D341Med (cell line): ENCODE measurements at regions not wholly inside any gene's neighbourhood (a gene's known extent, or its start where the extent isn't known, plus 50 kb on each side); places are given as distances from the start of the nearest gene placed in this dataset.
A peak's percentile ranks its signal among the peaks of the same experiment; 100 is the strongest.
"Not testable (repeated sequence)": the region's sequence is repeated elsewhere in the genome, so short reads cannot be mapped to it uniquely, and the experiment has no call there.

Experiments
- DNase-seq: peaks from one replicate; pipeline ENCODE4 v3.0.0; 2012; ENCODE audit warnings: low spot score

DNA sequence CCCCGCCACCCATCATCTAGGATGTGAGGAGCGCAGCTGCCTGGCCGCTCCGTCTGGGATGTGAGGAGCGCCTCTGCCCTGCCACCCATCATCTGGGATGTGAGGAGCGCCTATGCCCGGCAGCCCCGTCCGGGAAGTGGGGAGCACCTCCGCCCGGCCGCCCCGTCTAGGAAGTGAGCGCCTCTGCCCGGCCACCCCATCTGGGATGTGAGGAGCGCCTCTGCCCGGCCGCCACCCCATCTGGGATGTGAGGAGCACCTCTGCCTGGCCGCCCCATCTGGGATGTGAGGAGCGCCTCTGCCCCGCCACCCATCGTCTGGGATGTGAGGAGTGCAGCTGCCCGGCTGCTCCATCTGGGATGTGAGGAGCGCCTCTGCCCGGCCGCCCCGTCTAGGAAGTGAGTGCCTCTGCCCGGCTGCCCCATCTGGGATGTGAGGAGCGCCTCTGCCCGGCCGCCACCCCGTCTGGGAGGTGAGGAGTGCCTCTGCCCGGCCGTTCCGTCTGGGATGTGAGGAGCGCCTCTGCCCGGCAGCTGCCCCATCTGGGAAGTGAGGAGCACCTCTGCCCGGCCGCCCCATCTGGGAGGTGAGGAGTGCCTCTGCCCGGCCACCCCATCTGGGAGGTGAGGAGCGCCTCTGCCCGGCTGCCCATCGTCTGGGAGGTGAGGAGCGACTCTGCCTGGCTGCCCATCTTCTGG is 1086.5 kb downstream of the TYW1 start:
- DNase-seq, result not testable (repeated sequence)

DNA sequence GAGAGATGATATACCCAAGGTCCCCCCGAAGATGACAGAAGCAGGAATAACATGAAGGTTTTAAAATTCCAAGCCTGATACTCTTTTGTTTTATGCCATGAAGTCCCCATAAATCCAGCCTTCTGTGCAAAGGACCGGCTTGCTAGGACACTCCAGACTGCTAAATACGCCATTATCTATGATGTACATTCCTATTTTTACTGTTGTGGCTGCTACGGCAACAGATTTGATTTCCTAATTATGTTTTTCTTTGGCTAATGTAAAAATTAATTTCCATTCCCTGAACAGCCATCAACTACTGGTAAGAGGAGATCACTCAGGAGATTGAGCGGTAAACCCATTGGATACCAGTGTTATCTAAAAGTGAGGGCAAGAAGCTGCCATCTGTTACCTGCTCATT is 1090.8 kb downstream of the TYW1 start:
- DNase-seq, result no peak

- no peak for DNase-seq
Measured at GRCh38 chr7:68088879-68089278, 1092.2 kb downstream of the TYW1 start.

GRCh38 chr7:68090256-68090655 is 1093.6 kb downstream of the TYW1 start:
- DNase-seq, result not testable (repeated sequence)

GRCh38 chr7:68103319-68103718 is 1106.7 kb downstream of the TYW1 start:
- DNase-seq, result no peak

GRCh38 chr7:68107261-68107660 is 1110.6 kb downstream of the TYW1 start:
- no peak for DNase-seq

- no peak for DNase-seq
Measured at GRCh38 chr7:68107968-68108367, 1111.3 kb downstream of the TYW1 start.

DNA sequence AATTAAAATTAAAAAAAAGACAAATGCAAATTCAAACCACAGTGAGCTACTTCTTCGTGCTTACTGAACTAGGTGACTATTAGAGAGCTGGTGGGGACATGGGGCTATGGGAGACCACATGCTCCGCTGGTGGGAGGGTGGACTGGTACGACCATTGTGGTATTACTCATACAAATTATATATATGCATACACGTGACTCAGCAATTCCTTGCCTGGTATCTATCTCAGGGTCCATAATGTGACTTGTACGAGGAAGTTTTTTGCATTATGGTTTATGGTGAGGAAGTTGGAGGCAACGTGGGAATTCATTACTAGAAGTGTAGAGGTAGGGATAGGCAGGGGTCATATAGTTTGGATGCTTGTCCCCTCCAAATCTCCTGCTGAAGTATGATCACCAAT is 1112.7 kb downstream of the TYW1 start:
- no peak for DNase-seq

DNA sequence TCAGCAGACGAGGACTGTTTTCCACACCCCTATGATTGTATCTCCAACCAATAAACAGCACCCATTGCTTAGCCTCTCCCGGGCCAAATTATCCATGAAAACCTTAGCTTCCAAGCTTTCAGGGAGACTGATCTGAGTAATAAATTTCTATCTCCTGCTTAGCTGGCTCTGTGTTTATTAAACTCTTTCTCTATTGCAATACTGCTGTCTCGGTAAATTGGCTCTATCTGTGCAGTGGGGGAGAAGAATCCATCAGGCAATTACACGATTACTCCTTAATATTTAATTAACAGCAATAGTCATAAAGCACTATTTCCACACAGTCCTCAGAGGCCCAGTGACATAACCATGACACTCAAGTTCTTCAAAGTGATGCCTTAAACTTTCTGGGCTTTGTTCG is 1122.8 kb downstream of the TYW1 start:
- DNase-seq, result no peak

DNA sequence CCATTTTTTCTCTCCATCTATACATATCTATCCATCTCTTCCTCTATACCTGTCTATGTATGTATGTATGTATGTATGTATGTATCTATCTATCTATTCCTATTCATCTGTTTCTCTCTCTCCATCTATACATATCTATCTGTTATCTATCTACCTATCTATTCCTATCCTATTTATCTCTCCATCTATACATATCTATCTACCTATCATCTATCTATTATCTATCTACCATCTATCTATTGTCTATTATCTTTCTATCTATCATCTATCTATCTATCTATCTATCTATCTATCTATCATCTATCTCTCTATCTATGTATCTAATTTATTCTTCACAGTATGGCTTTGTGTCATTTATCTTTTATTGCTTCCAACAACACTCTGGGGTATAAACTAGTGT is 1124.4 kb downstream of the TYW1 start:
- no peak for DNase-seq

DNA sequence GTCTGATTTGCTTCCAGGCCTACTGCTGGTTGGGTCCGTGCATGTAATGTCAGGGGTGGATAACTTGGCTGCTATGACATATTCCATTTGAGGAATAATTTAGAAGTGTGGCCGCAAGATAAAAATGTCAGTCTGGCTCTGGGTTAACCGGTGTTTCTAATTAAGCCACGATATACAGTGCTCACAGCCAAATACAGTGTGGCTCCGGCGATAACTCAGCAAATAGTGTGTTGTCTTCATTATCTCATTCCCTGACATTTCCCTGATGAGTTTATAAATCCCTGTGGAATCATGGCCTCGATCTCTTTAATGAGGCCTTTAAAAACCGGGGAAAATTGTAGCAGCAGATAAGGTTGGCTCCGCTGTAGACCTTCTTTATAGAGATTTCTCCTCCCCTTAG is 1125.0 kb downstream of the TYW1 start:
- no peak for DNase-seq

- no peak for DNase-seq
Measured at GRCh38 chr7:68122801-68123200, 1126.2 kb downstream of the TYW1 start.

DNA sequence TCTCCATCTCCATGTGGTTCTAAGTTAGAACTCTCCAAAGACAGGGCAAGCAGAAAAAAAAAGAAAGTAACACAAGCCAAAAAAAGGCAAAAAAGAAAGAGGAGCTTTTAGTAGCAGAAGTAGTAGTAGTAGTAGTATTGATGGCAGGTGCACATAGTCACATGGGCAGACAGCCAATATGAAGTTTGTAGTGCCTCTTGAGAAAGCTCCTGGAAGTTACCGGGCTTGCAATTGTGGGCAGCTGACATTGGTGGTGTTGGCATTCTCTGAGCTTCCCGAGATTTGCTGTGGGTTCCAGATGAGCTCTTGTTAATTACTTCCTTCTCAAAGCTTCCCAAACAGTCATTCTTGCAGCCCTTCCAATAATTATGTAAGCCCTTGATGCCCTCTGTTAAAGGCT is 1128.5 kb downstream of the TYW1 start:
- DNase-seq, result no peak

- DNase-seq, result no peak
Measured at GRCh38 chr7:68133045-68133444, 1136.4 kb downstream of the TYW1 start.

DNA sequence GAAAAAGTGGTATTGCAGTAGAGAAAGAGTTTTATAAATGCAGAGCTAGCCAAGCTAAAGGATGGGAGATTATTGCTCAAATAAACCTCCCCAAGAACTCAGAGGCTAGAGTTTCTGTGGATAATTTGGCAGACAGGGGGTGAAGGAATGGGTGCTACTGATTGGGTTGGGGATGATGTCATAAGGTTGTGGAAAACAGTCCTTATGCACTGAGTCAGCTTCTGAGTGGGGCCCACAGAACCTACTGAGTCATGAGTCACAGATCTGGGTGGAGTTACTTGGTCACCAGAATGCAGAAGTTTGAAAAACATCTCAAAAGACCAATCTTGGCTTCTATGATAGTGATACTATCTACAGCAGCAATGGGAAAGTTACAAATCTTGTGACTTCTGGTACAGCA is 1146.7 kb downstream of the TYW1 start:
- DNase-seq, result no peak

DNA sequence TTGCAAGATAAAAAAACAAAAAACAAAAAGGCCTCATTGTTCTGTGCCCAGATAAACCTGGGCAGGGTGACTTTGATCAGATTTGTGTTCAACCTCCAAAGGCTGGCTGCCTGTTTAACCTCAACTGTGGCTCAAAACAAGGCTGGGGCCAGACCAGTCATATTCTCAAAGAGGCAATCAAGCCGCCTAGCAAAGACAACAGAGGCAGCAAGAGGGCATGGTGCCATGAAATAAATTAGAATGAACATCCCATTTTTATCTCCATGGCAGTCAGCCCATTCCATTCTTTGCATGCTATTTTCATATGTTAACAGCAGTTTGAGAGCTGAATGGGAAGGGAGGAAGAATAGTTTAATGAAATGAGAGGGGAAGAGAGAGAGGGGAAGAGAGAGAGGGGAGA is 1150.3 kb downstream of the TYW1 start:
- no peak for DNase-seq

DNA sequence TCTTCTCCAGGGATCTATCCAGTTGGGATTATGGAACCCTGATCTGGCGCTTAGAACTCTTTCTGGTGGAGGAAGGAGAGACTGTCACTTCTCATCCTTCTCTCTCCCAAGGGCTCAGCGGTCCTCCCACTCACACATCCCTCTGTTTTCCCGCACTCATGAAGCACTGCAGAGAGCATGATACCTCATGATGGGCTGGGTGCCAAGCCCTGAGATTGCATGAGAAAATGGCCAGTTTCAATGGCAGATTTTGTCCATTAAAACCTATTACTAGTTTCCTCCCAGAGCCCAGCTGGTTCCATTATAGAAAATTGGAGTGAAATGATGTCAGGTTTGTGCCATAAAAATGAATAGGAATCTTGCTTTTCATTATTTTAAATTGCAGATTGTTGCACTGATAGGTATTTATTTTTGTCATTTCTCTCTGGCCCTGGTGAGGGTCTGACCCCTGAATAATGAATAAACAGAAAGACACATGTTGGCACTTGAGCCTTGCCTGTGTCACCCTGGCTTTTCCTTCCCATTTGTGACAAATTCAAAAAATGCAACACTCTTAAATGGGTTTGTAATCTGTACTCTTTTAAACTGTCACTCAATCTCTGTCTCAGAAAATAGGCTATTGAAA is 1151.1 kb downstream of the TYW1 start:
- no peak for DNase-seq

DNA sequence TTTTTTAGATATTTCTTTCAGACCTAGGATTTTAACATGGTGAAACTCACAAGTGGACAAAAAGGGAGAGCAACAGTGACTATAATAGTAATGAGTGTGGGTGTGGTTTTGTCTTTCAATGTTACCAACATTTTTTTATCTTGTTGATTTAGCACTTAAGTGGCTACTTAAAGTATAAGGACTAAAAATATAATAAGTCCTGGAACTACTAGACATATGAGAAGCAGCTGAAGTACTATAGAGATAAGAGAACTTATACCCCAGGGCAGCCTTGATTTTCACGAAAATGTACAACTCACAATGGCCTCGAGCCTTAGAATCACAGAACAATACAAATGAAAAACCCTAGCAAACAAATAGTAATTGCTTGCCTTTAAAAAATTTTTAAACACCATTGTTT is 1151.8 kb downstream of the TYW1 start:
- DNase-seq, result no peak

GRCh38 chr7:68152205-68152604 is 1155.6 kb downstream of the TYW1 start:
- DNase-seq, result no peak

DNA sequence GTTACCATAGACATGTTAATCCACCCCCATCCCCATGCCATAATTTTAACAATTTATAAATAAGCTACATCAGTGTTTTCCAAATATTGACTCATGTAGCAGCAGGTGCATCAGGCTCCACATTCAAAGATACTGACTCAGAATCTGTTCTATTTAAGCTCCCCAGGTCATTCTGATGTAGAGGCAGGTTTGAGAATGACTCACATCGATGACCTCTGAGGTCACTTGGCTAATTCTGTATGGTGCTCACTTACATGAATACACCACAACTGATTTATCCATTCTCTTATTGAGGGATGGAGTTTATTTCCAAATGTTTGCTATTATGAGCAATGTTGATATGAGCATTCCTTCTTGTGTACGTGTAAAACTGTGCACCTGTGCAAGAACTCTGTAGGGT is 1159.0 kb downstream of the TYW1 start:
- no peak for DNase-seq

- no peak for DNase-seq
Measured at GRCh38 chr7:68158686-68159295, 1162.2 kb downstream of the TYW1 start.

DNA sequence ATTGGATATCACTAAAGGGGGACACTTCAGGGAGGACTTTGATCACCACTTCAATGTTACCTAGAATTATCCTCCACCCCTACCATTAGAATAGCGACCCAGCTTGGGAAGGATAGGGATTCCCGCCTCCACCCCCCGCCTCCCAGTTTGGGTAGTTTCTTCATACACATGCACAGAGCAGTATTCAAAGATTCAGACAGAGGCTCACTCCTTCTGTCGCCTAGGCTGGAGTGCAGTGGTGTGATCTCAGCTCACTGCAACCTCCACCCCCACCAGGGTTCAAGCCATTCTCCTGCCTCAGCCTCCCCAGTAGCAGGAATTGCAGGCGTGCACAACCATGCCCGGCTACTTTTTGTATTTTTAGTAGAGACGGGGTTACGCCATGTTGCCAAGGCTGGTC is 1166.1 kb downstream of the TYW1 start:
- no peak for DNase-seq

DNA sequence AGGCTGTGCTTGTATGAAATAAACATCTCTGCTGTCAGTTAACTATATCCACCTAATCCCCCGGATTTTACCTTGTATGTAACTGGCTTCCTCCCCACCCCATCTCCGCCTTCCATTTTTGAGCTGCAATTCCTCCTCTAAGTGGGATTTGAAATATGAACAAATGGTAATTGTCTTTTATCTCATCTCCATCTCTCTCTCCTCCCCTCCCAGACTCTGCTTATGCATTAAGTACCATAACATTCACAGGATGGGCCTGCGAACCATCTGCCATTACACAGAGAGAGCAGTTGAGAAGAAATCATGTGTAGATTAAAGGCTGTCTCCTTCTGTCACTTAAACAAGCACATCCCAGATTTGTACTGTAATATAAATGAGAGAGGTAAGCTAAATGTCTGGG is 1169.9 kb downstream of the TYW1 start:
- peak; percentile 71 for DNase-seq

- no peak for DNase-seq
Measured at GRCh38 chr7:68173513-68173912, 1176.9 kb downstream of the TYW1 start.
